Gastrocnemius medialis (tissue), 4 donors: ENCODE measurements at regions not wholly inside any gene's neighbourhood (a gene's known extent, or its start where the extent isn't known, plus 50 kb on each side); places are given as distances from the start of the nearest gene placed in this dataset.

Source experiments
- POLR2A ChIP-seq, 2 donors: fragments of 450-650 bp; IDR thresholded peaks; one replicate each; pipeline ENCODE4 v1.6.1; 2017; ENCODE audit warnings: antibody characterized with exemption in 2 of 2, mild to moderate bottlenecking in 2 of 2, moderate library complexity in 2 of 2
- TF ChIP-seq, protein P1 (sequence below), 5 experiments: fragments of 450-650 bp in 3 of 5; fragments of 200-600 bp in 2 of 5; sonication (generic) in 2 of 5; IDR thresholded peaks in 4 of 5; conservative IDR thresholded peaks in 1 of 5; 1 replicate in 4 of 5; 2 replicates in 1 of 5; pipeline ENCODE4 v1.5.1; 2016 to 2019; ENCODE audit warnings: antibody characterized with exemption in 5 of 5, mild to moderate bottlenecking in 3 of 5, moderate library complexity in 3 of 5

DNA sequence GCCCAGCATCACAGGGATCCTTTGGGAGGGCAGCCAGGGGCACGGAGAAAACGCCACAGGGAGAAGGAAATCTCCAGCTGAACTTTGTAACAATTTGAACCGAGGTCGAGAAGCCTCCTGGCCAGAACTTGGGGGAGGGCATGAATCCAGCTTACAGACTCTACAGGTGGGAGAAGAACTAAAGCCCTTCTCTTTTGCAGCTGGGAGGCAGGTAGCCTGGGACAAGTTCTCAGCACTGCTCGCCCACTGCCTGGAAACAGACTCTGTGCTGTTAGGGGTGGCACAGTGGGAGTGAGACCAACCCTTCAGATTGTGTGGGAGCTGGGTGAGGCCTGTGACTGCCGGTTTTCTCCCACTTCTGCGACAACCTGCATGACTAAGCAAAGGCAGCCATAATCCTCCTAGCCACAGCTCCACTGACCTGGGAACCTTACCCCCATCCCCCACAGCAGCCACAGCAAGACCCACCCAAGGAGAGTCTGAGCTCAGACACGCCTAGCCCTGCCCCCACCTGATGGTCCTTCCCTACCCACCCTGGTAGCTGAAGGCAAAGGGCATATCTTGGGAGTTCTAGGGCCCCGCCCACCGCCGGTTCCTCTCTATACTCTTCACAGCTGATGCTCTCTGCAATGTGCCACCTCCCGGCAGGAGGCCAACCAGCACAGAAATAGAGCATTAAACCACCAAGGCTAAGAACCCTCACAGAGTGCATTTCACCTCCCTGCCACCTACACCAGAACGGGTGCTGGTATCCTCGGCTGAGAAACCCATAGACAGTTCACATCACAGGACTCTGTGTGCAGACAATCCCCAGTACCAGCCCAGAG is 136.0 kb upstream of the SIX2 start:
- TF ChIP-seq, protein P1, sequence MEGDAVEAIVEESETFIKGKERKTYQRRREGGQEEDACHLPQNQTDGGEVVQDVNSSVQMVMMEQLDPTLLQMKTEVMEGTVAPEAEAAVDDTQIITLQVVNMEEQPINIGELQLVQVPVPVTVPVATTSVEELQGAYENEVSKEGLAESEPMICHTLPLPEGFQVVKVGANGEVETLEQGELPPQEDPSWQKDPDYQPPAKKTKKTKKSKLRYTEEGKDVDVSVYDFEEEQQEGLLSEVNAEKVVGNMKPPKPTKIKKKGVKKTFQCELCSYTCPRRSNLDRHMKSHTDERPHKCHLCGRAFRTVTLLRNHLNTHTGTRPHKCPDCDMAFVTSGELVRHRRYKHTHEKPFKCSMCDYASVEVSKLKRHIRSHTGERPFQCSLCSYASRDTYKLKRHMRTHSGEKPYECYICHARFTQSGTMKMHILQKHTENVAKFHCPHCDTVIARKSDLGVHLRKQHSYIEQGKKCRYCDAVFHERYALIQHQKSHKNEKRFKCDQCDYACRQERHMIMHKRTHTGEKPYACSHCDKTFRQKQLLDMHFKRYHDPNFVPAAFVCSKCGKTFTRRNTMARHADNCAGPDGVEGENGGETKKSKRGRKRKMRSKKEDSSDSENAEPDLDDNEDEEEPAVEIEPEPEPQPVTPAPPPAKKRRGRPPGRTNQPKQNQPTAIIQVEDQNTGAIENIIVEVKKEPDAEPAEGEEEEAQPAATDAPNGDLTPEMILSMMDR (IDR thresholded peaks at IDR 0.05 in 4 of 5, conservative IDR thresholded peaks at IDR 0.05 in 1 of 5) = no peak
- no peak for TF ChIP-seq POLR2A (IDR thresholded peaks at IDR 0.05)
